ENCODE measurements at regions not wholly inside any gene's neighbourhood (a gene's known extent, or its start where the extent isn't known, plus 50 kb on each side); places are given as distances from the start of the nearest gene placed in this dataset.
"Not testable (repeated sequence)": the region's sequence is repeated elsewhere in the genome, so short reads cannot be mapped to it uniquely, and the experiment has no call there.

- Histone ChIP-seq H3K27ac (ENCODE audit: low read depth, low read length) (no peak overlapping the region), H3K9ac (ENCODE audit: extremely low read depth, low read length, poor library complexity, severe bottlenecking) (no peak overlapping the region), H3K27me3 (ENCODE audit: control insufficient read depth, insufficient read depth, low read length, poor library complexity, severe bottlenecking) (no peaks in the 10 kb centered on the region), H3K4me1 (ENCODE audit: control insufficient read depth, insufficient read depth, low read length) (no peaks in the 10 kb centered on the region), H3K4me3 (ENCODE audit: low read length) (peak overlapping the region; percentile 60), H3K36me3 (ENCODE audit: control insufficient read depth, insufficient read depth, low read length) (no peaks in the 10 kb centered on the region), H3K9me3 (ENCODE audit: control insufficient read depth, low read length) (peaks cover 56% of the 10 kb centered on the region)
- peaks cover 94% of the 10 kb centered on the region for H3K9me3 Mint-ChIP-seq
- peaks cover 2% of the 10 kb centered on the region for H3K27me3 Mint-ChIP-seq (ENCODE audit: insufficient read depth)
- H3K4me1 Mint-ChIP-seq: no peaks in the 10 kb centered on the region
- WGBS, 2 experiments (ENCODE audit: insufficient coverage in 1 of 2, insufficient read length in 1 of 2): 50 to 76% methylated on average over 1 to 2 of the region's 2 CpGs
- no peak for DNase-seq
- no peak overlapping the region for H3K4me3 Mint-ChIP-seq
- TF ChIP-seq CTCF (conservative IDR thresholded peaks at IDR 0.05): no peak
- H3K27ac Mint-ChIP-seq: no peak overlapping the region
- H3K36me3 Mint-ChIP-seq (ENCODE audit: low read depth): peaks cover 15% of the 10 kb centered on the region
Observed at GRCh38 chr9:65432051-65432450, 147.0 kb upstream of the FOXD4L5 start.

GRCh38 chr9:65430221-65430620, 145.2 kb upstream of the FOXD4L5 start:
- H3K27ac Mint-ChIP-seq: no peak overlapping the region
- H3K9me3 Mint-ChIP-seq: peaks cover 94% of the 10 kb centered on the region
- Histone ChIP-seq H3K27me3 (ENCODE audit: control insufficient read depth, insufficient read depth, low read length, poor library complexity, severe bottlenecking) (no peaks in the 10 kb centered on the region), H3K36me3 (ENCODE audit: control insufficient read depth, insufficient read depth, low read length) (no peaks in the 10 kb centered on the region), H3K4me3 (ENCODE audit: low read length) (no peak overlapping the region), H3K27ac (ENCODE audit: low read depth, low read length) (no peak overlapping the region), H3K9ac (ENCODE audit: extremely low read depth, low read length, poor library complexity, severe bottlenecking) (no peak overlapping the region), H3K9me3 (ENCODE audit: control insufficient read depth, low read length) (peaks cover 52% of the 10 kb centered on the region), H3K4me1 (ENCODE audit: control insufficient read depth, insufficient read depth, low read length) (no peaks in the 10 kb centered on the region)
- H3K36me3 Mint-ChIP-seq (ENCODE audit: low read depth): peaks cover 20% of the 10 kb centered on the region
- H3K4me3 Mint-ChIP-seq: no peak overlapping the region
- H3K27me3 Mint-ChIP-seq (ENCODE audit: insufficient read depth): peaks cover 2% of the 10 kb centered on the region
- TF ChIP-seq CTCF (conservative IDR thresholded peaks at IDR 0.05): no peak
- 51 to 80% methylated on average over 5 to 7 of the region's 7 CpGs for WGBS, 2 experiments (ENCODE audit: insufficient coverage in 1 of 2, insufficient read length in 1 of 2)
- no peak for DNase-seq
- no peaks in the 10 kb centered on the region for H3K4me1 Mint-ChIP-seq

GRCh38 chr9:65427361-65427760, 142.4 kb upstream of the FOXD4L5 start:
- not testable (repeated sequence) for H3K9ac ChIP-seq (ENCODE audit: extremely low read depth, low read length, poor library complexity, severe bottlenecking); H3K27me3 Mint-ChIP-seq (ENCODE audit: insufficient read depth); H3K27ac Mint-ChIP-seq; H3K27ac ChIP-seq (ENCODE audit: low read depth, low read length); DNase-seq; H3K36me3 ChIP-seq (ENCODE audit: control insufficient read depth, insufficient read depth, low read length); H3K4me1 Mint-ChIP-seq; H3K4me1 ChIP-seq (ENCODE audit: control insufficient read depth, insufficient read depth, low read length); H3K27me3 ChIP-seq (ENCODE audit: control insufficient read depth, insufficient read depth, low read length, poor library complexity, severe bottlenecking); H3K4me3 Mint-ChIP-seq; H3K4me3 ChIP-seq (ENCODE audit: low read length)
- Mint-ChIP-seq H3K36me3 (ENCODE audit: low read depth) (peaks cover 12% of the 10 kb centered on the region), H3K9me3 (peaks cover 94% of the 10 kb centered on the region)
- WGBS, 2 experiments (ENCODE audit: insufficient coverage in 1 of 2, insufficient read length in 1 of 2): 80% methylated on average over 4 of the region's 4 CpGs; no CpG with 5 or more reads in 1 of the 2 experiments
- H3K9me3 ChIP-seq (ENCODE audit: control insufficient read depth, low read length): peaks cover 34% of the 10 kb centered on the region

GRCh38 chr9:65426813-65427212, 141.8 kb upstream of the FOXD4L5 start:
- not testable (repeated sequence) for H3K4me1 ChIP-seq (ENCODE audit: control insufficient read depth, insufficient read depth, low read length); H3K4me3 Mint-ChIP-seq; H3K4me1 Mint-ChIP-seq; H3K9ac ChIP-seq (ENCODE audit: extremely low read depth, low read length, poor library complexity, severe bottlenecking); H3K27ac Mint-ChIP-seq; H3K27me3 Mint-ChIP-seq (ENCODE audit: insufficient read depth); H3K4me3 ChIP-seq (ENCODE audit: low read length); H3K36me3 ChIP-seq (ENCODE audit: control insufficient read depth, insufficient read depth, low read length); H3K27me3 ChIP-seq (ENCODE audit: control insufficient read depth, insufficient read depth, low read length, poor library complexity, severe bottlenecking); DNase-seq; H3K36me3 Mint-ChIP-seq (ENCODE audit: low read depth); H3K27ac ChIP-seq (ENCODE audit: low read depth, low read length)
- peaks cover 29% of the 10 kb centered on the region for H3K9me3 ChIP-seq (ENCODE audit: control insufficient read depth, low read length)
- peaks cover 94% of the 10 kb centered on the region for H3K9me3 Mint-ChIP-seq
- 60 to 73% methylated on average over 4 to 10 of the region's 10 CpGs for WGBS, 2 experiments (ENCODE audit: insufficient coverage in 1 of 2, insufficient read length in 1 of 2)
